H9 (cell line): ENCODE measurements at regions not wholly inside any gene's neighbourhood (a gene's known extent, or its start where the extent isn't known, plus 50 kb on each side); places are given as distances from the start of the nearest gene placed in this dataset.

Experiments
- DNase-seq: peaks from one replicate; pipeline ENCODE4 v3.0.0-alpha.2; 2017
- H2AFZ ChIP-seq: one replicate; pipeline ENCODE4 v1.6.1; 2013; ENCODE audit warnings: mild to moderate bottlenecking, low read length, control low read depth, moderate library complexity
- H2AK5ac ChIP-seq: 2 replicates; pipeline ENCODE4 v1.6.1; 2013; ENCODE audit warnings: low read length, control low read depth, mixed read lengths; ENCODE audit not compliant: insufficient read length
- H2BK120ac ChIP-seq: one replicate; pipeline ENCODE4 v1.6.1; 2013; ENCODE audit warnings: low read depth, mild to moderate bottlenecking, low read length, control low read depth, inconsistent platforms; ENCODE audit not compliant: poor library complexity, severe bottlenecking
- H2BK12ac ChIP-seq: 2 replicates; pipeline ENCODE4 v1.6.1; 2013; ENCODE audit warnings: low read length, control low read depth, mixed read lengths, low read depth; ENCODE audit not compliant: insufficient read length
- H2BK15ac ChIP-seq: 2 replicates; pipeline ENCODE4 v1.6.1; 2013; ENCODE audit warnings: low read depth, low read length, control low read depth
- H2BK20ac ChIP-seq: one replicate; pipeline ENCODE4 v1.6.1; 2013; ENCODE audit warnings: low read depth, mild to moderate bottlenecking, low read length, control low read depth, inconsistent platforms; ENCODE audit not compliant: poor library complexity, severe bottlenecking
- H2BK5ac ChIP-seq: 2 replicates; pipeline ENCODE4 v1.6.1; 2013; ENCODE audit warnings: low read length, control low read depth, mixed read lengths; ENCODE audit not compliant: insufficient read length
- H3K14ac ChIP-seq: 2 replicates; pipeline ENCODE4 v1.6.1; 2013; ENCODE audit warnings: low read length, control low read depth; ENCODE audit not compliant: insufficient read depth
- H3K18ac ChIP-seq: 2 replicates; pipeline ENCODE4 v1.6.1; 2013; ENCODE audit warnings: low read depth, mild to moderate bottlenecking, mixed read lengths, low read length, control low read depth; ENCODE audit not compliant: insufficient read length
- H3K23ac ChIP-seq: 2 replicates; pipeline ENCODE4 v1.6.1; 2013; ENCODE audit warnings: low read length, control low read depth, mixed read lengths, low read depth; ENCODE audit not compliant: insufficient read length
- H3K23me2 ChIP-seq: 2 replicates; pipeline ENCODE4 v1.6.1; 2013; ENCODE audit warnings: low read depth, mild to moderate bottlenecking, mixed read lengths, low read length, control low read depth; ENCODE audit not compliant: insufficient read length, poor library complexity, severe bottlenecking
- H3K27ac ChIP-seq: 2 replicates; pipeline ENCODE4 v1.5.1; 2013; ENCODE audit warnings: low read length, control low read depth, mixed read lengths, low read depth; ENCODE audit not compliant: insufficient read length
- H3K27me3 ChIP-seq: 2 replicates; pipeline ENCODE4 v1.6.1; 2013; ENCODE audit warnings: low read length, control low read depth, inconsistent platforms; ENCODE audit not compliant: insufficient read depth
- H3K4ac ChIP-seq: 2 replicates; pipeline ENCODE4 v1.6.1; 2013; ENCODE audit warnings: low read depth, mild to moderate bottlenecking, control low read depth, inconsistent platforms, low read length, moderate library complexity
- H3K4me1 ChIP-seq: 2 replicates; pipeline ENCODE4 v1.6.1; 2013; ENCODE audit warnings: low read length, control low read depth, inconsistent platforms; ENCODE audit not compliant: insufficient read depth
- H3K4me2 ChIP-seq: 2 replicates; pipeline ENCODE4 v1.6.1; 2013; ENCODE audit warnings: low read length, control low read depth, mixed read lengths; ENCODE audit not compliant: insufficient read length, insufficient read depth
- H3K56ac ChIP-seq: 2 replicates; pipeline ENCODE4 v1.6.1; 2013; ENCODE audit warnings: low read depth, mild to moderate bottlenecking, mixed read lengths, low read length, control low read depth; ENCODE audit not compliant: insufficient read length
- H3K79me1 ChIP-seq: 2 replicates; pipeline ENCODE4 v1.6.1; 2013; ENCODE audit warnings: low read depth, mild to moderate bottlenecking, moderate library complexity, low read length, control low read depth, inconsistent platforms; ENCODE audit not compliant: insufficient read depth, poor library complexity, severe bottlenecking
- H3K79me2 ChIP-seq: 2 replicates; pipeline ENCODE4 v1.6.1; 2013; ENCODE audit warnings: low read length, control low read depth, inconsistent platforms; ENCODE audit not compliant: insufficient read depth
- H3K9ac ChIP-seq: 2 replicates; pipeline ENCODE4 v1.6.1; 2013; ENCODE audit warnings: low read length, control low read depth, mixed read lengths; ENCODE audit not compliant: insufficient read length; ENCODE audit errors: extremely low read depth
- H3K9me3 ChIP-seq: one replicate; pipeline ENCODE4 v1.6.1; 2013; ENCODE audit warnings: low read depth, low read length, inconsistent platforms; ENCODE audit not compliant: control insufficient read depth
- H3T11ph ChIP-seq: one replicate; pipeline ENCODE4 v1.6.1; 2013; ENCODE audit warnings: mild to moderate bottlenecking, low read length, control low read depth, inconsistent platforms
- H4K20me1 ChIP-seq: one replicate; pipeline ENCODE4 v1.6.1; 2013; ENCODE audit not compliant: control insufficient read depth, insufficient read length, insufficient read depth
- H4K5ac ChIP-seq: 2 replicates; pipeline ENCODE4 v1.6.1; 2013; ENCODE audit warnings: low read depth, mild to moderate bottlenecking, mixed read lengths, low read length, control low read depth; ENCODE audit not compliant: insufficient read length
- H4K8ac ChIP-seq: replicated peaks from 2 replicates; pipeline ENCODE4 v1.6.1; 2013; ENCODE audit warnings: low read length, control low read depth, mixed read lengths, low read depth; ENCODE audit not compliant: insufficient read length
- H4K91ac ChIP-seq: 2 replicates; pipeline ENCODE4 v1.6.1; 2013; ENCODE audit warnings: low read depth, mild to moderate bottlenecking, moderate library complexity, mixed read lengths, low read length, control low read depth; ENCODE audit not compliant: insufficient read length
- H3K27ac Mint-ChIP-seq, 3 experiments: 2 replicates in 2 of 3; 3 replicates in 1 of 3; pipeline ENCODE4 v1.8.0; 2020 to 2021; ENCODE audit warnings: mixed read lengths in 3 of 3, mild to moderate bottlenecking in 1 of 3, moderate library complexity in 1 of 3
- H3K27me3 Mint-ChIP-seq: 2 replicates; pipeline ENCODE4 v1.8.0; 2021; ENCODE audit warnings: low read depth, mild to moderate bottlenecking, moderate library complexity, mixed read lengths
- H3K36me3 Mint-ChIP-seq, 3 experiments: 2 replicates in 2 of 3; 3 replicates in 1 of 3; pipeline ENCODE4 v1.8.0; 2020 to 2021; ENCODE audit warnings: low read depth in 3 of 3, mixed read lengths in 3 of 3; ENCODE audit not compliant: insufficient read depth in 1 of 3
- H3K4me1 Mint-ChIP-seq, 2 experiments: 2 replicates each; pipeline ENCODE4 v1.8.0; 2020; ENCODE audit warnings: mixed read lengths in 2 of 2
- H3K4me3 Mint-ChIP-seq, 2 experiments: 2 replicates in 1 of 2; 3 replicates in 1 of 2; pipeline ENCODE4 v1.8.0; 2020 to 2021; ENCODE audit warnings: mild to moderate bottlenecking in 2 of 2, mixed read lengths in 2 of 2, moderate library complexity in 1 of 2
- H3K9me3 Mint-ChIP-seq, 2 experiments: 2 replicates in 1 of 2; 3 replicates in 1 of 2; pipeline ENCODE4 v1.8.0; 2020; ENCODE audit warnings: mild to moderate bottlenecking in 2 of 2, mixed read lengths in 2 of 2, moderate library complexity in 1 of 2
- CTCF ChIP-seq: fragments of 200-600 bp; sonication (generic); conservative IDR thresholded peaks from 3 replicates; pipeline ENCODE4 v1.8.0; 2021; ENCODE audit warnings: antibody characterized with exemption, mild to moderate bottlenecking
- WGBS: extraction: QIAGEN DNeasy Blood & Tissue Kit; methylation state at CpG from one replicate; pipeline ENCODE4 v1.1.7; 2013; ENCODE audit warnings: missing lambda C conversion rate, low lambda C conversion rate, mixed read lengths; ENCODE audit not compliant: insufficient read length; ENCODE audit errors: extremely low coverage; 5-methylcytosine and 5-hydroxymethylcytosine counted together

GRCh38 chr1:79155991-79156390, 149.5 kb upstream of the ADGRL4 start:
- no peaks in the 10 kb centered on the region for H3K79me2 ChIP-seq
- no peak overlapping the region for H3K27ac Mint-ChIP-seq
- no peaks in the 10 kb centered on the region for H3K4me1 ChIP-seq
- H3K9me3 ChIP-seq, result no peaks in the 10 kb centered on the region
- no peak overlapping the region for H2AK5ac ChIP-seq
- H3K79me1 ChIP-seq, result no peaks in the 10 kb centered on the region
- no peak for TF ChIP-seq CTCF
- H3K4me2 ChIP-seq, result no peak overlapping the region
- no peak overlapping the region for H3K9ac ChIP-seq
- no peaks in the 10 kb centered on the region for H3K27me3 ChIP-seq
- H2AFZ ChIP-seq, result no peak overlapping the region
- no peaks in the 10 kb centered on the region for H3K4me1 Mint-ChIP-seq
- H3K23me2 ChIP-seq, result no peaks in the 10 kb centered on the region
- no peak for DNase-seq
- no peak overlapping the region for H2BK120ac ChIP-seq
- no peak overlapping the region for H3K56ac ChIP-seq
- no peak overlapping the region for H3K4ac ChIP-seq
- H4K8ac ChIP-seq, result no peak overlapping the region
- no peak overlapping the region for H4K5ac ChIP-seq
- H3K23ac ChIP-seq, result no peak overlapping the region
- no peak overlapping the region for H3K14ac ChIP-seq
- no peak overlapping the region for H2BK15ac ChIP-seq
- no peaks in the 10 kb centered on the region for H3K27me3 Mint-ChIP-seq
- H3K9me3 Mint-ChIP-seq, result no peaks in the 10 kb centered on the region
- H4K91ac ChIP-seq, result no peak overlapping the region
- H3K36me3 Mint-ChIP-seq, result no peaks in the 10 kb centered on the region; a peak in 1 of 7 replicates
- no peak overlapping the region for H3K18ac ChIP-seq
- H2BK5ac ChIP-seq, result no peak overlapping the region
- no peaks in the 10 kb centered on the region for H4K20me1 ChIP-seq
- WGBS, result no CpG with 5 or more reads among the region's 1 CpG
- H2BK20ac ChIP-seq, result no peak overlapping the region
- no peak overlapping the region for H3T11ph ChIP-seq
- no peak overlapping the region for H3K27ac ChIP-seq
- H2BK12ac ChIP-seq, result no peak overlapping the region
- no peak overlapping the region for H3K4me3 Mint-ChIP-seq
